HG03095 (cell line): ENCODE measurements at regions not wholly inside any gene's neighbourhood (a gene's known extent, or its start where the extent isn't known, plus 50 kb on each side); places are given as distances from the start of the nearest gene placed in this dataset.
A peak's percentile ranks its signal among the peaks of the same experiment; 100 is the strongest.
"Not testable (repeated sequence)": the region's sequence is repeated elsewhere in the genome, so short reads cannot be mapped to it uniquely, and the experiment has no call there.

Experiments
- ATAC-seq: cut with Tn5 transposase; IDR thresholded peaks from one replicate; pipeline ENCODE4 v1.9.1; 2021; ENCODE audit warnings: moderate library complexity; ENCODE audit not compliant: unreplicated experiment

DNA sequence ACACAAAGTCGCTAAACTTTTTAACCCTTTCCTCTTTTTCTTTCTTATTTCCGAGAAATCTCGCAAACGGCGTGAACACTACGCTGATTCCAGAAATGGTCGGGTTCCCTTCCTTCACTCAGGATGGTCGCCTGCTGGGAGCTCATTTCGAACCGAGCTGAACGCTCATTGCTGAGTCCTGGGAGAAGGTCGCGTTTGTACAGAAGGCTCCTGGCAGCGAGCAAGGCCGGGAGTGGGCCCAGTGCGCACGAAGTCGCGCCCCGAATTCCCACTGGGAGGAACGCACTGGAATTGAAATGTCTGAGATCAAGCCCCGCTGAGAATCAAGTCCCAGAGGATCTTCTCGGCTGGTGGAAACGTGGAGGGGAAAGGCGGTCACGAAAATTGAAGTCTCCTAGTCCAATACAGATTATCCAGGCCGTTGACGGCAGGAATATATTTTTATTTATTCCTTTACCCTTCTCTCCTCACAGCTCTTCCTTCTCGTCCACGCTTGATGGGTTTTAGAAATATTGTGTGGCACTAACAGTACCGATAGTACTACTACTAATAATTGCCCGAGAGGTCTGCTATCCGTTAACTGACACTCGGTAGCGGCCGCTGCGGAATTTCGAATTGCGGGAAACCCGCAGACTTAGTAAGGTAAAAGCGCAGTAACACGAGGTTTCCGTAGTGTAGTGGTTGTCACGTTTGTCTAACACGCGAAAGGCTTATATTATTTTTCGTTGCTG lies 207.2 kb upstream of the ZNF184 start:
- ATAC-seq, result no peak

DNA sequence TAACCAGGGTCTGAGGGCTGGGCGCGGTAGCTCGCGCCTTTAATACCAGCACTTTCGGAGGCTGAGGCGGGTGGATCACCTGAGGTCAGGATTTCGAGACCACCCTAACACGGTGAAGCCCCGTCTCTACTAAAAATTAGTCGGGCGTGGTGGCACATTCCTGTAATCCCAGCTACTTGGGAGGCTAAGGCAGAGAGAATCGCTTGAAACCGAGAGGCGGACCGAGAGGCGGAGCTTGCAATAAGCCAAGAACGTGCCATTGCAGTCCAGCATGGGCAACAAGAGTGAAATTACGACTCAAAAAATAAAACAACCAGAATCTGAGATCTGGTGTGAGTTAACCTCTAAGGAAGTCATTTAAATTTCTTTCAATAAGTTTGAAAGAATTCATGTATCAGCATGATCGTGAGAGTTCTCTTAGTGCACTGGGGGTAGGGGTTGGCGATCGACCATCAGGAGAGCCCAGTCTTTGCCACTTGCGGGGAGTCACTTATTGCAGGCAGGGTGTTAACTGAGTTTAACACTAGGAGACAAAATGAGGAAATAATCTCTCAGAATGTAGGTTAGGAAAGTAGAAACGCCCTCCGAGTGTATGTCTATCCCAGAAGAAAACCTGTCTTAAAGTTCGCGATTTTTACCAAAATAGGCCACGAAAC lies 206.5 kb upstream of the ZNF184 start:
- no peak for ATAC-seq

DNA sequence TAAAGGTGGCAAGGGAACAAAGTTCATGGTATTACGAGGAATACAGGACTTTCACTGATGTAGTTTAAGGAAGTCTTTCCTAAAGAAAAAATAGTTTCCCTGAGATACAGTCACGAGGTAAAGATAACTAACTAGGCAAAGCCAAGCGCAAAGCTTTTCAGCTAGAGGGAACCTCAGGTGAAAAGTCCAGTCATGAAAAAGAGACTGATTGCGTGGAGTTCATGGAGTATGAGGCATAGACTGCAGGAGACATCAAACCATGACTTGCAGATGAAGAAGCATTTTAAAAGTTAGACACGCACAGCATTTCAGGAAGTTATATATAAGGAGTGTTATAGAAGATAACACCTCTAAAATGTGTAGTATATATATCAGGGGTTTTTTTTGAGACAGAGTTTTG lies 205.6 kb upstream of the ZNF184 start:
- ATAC-seq, result no peak

DNA sequence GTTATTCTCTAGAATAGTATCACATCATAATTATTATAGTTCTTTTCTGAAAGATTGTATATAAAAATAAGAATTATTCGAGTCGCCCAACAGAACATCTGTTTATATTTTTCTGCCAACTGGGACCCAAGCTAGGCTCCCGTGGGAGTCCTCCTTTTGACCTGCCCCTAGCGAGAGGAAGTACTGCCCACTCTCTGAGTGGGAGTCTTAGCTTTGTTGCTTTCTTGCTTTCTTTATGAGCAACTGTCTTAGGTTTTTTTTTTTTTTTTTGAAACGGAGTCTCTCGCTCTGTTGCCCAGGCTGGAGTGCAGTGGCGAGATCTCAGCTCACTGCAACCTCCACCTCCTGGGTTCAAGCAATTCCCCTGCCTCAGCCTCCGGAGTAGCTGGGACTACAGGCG lies 202.0 kb upstream of the ZNF184 start:
- no peak for ATAC-seq

DNA sequence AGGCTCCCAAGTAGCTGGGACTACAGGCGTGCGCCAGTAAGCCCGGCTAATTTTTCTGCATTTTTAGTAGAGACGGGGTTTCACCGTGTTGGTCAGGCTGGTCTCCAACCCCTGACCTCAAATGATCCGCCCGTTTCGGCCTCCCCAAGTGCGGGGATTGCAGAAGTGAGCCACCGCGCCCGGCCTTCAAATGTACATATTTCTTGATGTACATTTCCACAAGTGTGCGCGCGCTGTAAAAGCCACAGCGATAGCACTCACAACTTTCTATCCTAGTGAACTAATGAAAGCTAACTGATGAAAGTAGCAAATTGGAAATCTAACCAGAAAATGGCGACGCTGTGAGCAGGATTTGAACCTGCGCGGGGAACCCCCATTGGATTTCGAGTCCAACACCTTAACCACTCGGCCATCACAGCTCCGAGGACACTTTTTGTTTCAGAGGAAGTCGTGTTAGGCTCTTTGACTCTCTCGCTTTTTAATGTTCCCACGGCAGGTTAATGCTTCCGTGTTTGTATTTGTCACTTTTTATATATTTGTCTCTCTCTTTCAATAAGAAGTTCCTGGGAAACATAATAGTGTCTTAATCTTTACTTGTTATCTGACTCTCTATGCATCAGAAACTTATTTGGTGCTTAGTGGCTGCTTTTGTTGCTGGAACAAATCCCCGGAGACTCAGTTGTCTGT lies 199.4 kb upstream of the ZNF184 start:
- peak; percentile 67 for ATAC-seq

DNA sequence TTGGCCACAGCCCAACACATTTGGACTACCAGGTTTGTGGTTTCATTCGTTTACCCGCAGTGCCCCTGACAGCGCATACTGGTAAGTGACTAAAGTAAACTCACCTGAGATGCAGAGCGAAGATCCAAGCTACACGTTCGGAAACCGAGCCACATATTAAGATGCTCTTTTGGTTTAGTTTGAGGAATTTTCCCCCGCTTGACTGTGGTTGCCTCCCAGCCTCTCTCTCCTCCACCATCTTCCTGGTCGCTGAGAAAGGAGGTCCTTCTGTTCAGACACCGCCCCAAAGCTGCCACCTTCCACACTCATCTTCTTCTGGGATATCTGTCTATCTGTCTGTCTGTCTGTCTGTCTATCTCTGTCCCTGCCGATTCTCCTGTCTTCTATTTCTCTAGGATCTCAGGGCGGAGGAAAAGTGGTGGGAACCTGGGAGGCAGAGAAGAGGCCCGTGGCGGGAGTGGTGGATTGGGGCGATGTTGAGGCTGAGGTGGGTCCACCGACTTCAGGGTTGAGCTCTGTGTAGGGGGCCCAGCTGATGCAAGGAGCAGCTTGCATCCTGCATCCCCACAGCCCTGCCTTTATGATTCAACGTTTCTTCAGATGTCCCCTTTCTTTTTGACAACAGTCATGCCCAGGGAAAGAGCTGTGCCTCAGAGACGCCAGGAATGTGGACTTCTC lies 196.9 kb upstream of the ZNF184 start:
- no peak for ATAC-seq

DNA sequence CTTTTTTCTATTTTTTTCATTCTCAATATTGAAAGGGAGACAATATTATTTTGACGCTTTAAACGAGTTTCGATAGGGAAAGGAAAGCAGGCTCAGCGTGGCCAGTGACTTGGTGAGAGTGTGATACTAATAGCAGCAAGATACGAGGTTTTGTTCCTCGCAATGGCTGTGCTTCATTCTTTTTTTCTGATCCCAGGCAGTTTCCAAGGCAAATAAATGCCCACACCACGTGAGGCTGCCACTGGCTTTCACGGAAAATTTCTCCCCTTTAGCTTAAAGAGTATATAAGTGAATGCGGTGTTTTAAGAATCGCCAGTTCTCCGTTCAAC lies 196.4 kb upstream of the ZNF184 start:
- ATAC-seq, result no peak

DNA sequence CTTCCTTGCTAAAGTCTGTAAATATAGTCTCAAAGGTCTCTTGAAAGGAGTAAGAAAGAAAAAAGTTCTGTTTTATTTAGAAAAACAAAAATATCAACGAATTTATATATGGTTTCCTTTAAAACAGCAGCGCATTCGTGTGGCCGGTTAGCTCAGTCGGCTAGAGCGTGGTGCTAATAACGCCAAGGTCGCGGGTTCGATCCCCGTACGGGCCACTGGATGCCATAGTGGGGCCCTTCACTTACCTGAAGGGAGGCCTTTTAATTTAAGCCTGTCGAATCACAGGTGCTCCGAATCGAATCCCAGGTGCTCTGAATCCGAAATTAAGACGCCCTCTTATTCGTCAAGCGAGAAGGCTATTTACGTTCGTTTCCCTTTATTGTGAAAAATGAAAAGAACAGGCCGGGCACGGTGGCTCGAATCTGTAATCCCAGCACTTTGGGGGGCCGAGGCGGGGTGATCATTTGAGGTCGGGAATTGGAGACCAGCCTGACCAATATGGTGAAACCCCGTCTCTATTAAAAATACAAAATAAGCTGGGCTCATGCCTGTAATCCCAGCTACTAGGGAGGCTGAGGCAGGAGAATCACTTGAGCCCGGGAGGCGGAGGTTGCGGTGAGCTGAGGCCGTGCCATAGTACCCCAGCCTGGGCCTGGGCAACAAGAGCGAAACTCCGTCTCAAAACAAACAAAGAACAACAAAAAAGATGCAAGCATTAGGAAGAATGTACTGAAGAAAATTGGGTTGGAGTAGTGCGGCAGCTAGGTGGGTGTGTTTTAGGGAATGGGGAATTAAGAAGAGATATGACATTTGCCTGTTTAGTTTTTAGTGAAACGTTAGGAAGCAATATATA lies 195.8 kb upstream of the ZNF184 start:
- ATAC-seq, result no peak

DNA sequence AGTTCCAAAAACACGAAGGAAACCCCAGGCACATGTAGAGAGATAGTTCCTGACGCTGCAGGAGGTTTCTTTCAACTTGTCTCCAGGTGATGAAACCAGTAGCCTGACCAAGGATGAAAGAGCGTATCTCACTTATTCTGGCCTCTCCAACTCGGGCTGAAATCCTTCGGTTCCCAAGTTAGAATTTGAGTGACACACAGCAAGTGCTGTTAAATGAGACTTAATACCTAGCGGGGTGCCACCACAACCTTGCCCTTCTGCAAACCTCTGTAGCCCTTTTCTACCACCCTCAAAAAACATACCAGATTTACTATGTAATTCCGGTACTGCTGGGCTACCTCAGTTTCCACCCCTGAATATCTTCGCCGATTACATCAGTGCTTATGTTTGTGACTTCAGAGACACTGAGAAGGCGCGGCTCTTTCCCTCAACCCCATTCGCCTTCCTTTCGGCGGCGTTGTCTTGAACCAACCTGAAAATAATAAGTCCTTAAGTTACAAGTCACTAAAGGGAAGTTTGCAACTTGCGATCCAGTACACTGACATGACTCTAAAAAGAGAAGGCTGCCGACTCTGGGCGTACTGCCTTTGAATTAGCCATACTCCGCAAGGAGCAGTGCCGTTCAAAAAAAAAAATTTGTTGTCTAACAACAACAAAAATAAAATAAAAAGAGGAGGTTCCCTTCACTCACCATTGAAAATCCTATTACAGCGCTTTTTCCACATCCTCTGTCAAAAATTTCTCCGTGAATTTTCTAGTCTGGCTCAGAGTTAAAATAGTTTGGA lies 194.9 kb upstream of the ZNF184 start:
- ATAC-seq, result no peak

DNA sequence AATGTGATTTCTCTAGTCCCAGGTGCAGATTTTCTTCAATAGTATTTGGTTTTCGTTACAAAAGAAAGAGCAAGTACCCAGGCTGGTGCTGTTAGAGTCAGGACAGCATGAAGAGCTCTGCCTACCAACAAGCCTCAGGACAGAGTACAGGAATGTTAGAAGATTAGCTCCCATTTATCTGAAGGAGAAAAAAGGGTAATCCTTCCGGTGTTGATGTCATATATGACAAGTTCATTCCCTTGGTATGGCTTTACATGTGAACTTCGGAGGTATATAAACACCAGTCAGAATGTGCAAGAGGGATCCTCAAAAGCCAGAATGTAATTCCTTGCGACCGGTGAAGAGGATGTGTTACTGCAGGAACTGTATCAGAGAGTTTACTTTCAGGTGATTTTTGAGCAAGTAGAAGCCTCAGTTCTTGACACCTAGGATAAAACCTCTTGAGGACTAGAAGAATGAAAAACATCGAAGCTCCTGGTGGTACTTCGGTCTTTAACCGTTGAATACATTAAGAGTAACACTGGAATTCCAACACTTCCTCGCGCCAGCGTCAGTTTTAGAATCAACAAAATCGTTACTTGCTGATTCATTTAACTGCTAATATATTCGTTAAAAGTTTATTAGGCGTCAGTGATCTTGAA lies 194.2 kb upstream of the ZNF184 start:
- no peak for ATAC-seq

DNA sequence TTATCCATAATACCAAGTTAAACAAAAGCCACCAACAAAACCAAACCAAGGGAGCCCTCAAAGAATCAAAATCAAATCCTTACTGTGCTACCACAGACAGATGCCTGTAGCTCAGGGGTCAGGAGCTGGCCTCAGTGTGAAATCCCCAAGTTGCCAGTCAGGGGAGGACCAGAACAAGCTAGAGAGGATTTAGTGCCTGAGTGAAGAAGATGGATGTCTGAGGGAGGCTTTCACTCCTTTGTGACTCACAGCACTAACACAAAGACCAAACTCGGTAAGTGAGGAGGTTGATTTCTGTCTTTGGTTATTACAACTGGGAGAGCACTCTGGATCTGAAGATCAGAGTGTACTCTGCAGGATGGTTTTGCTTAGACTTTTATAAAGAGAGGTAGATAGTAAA lies 189.9 kb upstream of the ZNF184 start:
- no peak for ATAC-seq

DNA sequence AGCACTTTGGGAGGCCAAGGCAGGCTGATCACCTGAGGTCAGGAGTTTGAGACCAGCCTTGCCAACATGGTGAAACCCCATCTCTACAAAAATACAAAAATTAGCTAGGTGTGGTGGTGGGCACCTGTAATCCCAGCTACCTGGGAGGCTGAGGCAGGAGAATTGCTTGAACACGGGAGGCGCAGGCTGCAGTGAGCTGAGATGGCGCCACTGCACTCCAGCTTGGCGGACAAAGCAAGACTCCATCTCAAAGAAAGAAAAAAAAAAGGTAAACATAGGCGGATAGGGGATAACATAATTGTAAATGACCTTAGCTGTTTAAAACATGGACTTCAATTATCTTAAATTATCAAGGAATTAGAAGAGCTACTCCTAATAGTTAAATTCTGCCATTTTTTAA lies 189.3 kb upstream of the ZNF184 start:
- ATAC-seq, result not testable (repeated sequence)

DNA sequence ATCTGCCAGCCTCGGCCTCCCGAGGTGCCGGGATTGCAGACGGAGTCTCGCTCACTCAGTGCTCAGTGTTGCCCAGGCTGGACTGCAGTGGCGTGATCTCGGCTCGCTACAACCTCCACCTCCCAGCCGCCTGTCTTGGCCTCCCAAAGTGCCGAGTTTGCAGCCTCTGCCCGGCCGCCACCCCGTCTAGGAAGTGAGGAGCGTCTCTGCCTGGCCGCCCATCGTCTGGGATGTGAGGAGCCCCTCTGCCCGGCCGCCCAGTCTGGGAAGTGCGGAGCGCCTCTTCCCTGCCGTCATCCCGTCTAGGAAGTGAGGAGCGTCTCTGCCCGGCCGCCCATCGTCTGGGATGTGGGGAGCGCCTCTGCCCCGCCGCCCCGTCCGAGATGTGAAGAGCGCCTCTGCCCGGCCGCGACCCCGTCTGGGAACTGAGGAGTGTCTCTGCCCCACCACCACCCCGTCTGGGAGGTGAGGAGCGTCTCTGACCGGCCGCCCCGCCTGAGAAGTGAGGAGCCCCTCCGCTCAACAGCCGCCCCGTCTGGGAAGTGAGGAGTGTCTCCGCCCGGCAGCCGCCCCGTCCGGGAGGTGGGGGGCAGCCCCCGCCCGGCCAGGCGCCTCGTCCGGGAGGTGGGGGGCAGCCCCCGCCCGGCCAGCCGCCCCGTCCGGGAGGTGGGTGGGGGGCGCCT lies 180.4 kb upstream of the ZNF184 start:
- ATAC-seq, result not testable (repeated sequence)

DNA sequence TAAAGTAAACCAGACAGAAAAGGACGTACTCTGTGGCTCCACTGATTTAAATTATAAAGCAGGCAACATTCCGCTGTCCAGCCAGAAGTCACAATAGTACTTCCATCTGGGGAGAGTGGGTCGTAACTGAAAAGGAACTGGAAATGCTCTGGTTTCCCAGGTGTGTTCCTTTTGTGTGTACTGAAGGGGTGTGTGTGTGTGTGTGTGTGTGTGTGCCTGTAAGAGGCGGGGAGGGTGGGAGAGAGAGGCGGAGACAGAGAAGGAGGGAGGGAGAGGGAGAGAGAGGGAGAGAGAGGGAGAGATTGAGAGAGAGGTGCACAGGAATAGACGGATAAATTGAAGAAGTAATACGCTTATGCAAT lies 178.4 kb upstream of the ZNF184 start:
- ATAC-seq, result no peak

DNA sequence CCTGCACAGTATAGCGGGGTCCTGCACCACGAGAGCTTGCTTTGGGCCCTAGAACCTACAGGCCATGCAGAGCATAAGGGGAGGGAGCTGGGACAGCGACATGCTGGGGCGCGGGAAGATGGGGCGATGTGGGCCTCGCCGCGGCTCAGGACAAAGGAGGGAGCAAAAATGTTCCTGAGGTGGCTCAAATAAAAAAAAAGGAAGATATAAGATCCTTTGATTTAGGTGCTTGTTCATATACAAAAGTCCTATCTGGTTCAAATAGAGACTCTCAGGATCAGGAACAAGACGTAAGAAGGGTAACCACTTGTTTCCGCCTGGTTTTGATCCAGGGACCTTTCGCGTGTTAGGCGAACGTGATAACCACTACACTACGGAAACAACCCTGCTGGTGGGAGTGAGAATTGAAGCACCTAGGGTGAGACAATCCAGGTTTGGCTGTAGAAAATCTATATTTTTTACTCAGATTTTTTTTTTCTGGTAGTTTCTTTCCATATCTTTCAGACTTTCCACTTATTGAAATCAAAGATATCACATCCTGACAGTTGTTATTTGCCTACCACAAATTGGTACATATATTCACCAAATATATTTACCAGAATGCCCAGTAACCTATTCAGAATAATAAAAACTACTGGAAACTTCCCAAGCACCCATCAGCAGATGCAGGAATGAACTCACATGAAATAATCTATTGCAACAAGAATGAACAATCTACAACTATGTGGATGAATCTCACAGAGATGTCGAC lies 177.9 kb upstream of the ZNF184 start:
- ATAC-seq, result no peak

DNA sequence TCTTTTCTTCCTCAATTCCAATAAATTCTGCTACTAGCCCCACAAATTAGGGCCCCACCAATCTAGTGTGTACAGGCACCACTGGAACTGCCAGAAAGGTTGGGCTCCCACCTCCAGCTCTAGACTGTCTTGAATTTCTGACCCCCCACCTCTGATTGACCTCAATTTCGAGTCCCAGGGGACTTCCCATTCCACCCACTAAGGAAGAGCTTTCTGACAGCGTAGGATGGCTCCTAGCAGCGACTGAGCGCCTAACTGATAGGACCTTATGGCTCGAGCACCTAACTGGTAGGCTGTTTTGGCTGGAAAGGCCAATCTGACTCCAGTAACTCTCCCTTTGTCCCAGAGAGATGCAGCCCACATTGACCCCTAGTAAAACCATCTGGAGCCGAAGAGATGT lies 171.6 kb upstream of the ZNF184 start:
- ATAC-seq, result no peak

DNA sequence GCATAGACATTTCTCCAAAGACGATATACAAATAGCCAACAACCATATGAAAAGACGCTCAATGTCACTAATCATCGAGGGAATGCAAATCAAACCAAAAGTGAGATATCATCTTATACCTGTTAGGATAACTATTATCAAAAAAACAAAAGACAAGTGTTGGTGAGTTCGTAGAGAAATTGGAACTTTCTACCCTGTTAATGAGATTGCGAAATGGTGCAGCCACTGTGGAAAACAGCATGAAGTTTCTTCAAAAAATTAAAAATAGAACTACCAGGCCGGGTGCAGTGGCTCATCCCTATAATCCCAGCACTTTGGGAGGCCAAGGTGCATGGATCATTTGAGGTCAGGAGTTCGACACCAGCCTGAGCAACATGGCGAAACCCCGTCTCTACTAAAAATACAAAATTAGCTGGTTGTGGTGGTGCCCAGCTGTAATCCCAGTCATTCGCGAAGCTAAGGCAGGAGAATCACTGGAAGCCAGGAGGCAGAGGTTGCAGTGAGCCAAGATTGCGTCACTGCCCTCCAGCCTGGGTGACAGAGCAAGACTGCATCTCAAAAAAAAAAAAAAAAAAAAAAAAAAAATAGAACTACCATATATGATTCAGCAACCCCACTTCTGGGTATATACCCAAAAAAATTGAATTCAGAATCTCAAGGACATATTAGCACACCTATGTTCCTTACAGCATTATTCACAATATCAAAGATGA lies 170.0 kb upstream of the ZNF184 start:
- ATAC-seq, result no peak

DNA sequence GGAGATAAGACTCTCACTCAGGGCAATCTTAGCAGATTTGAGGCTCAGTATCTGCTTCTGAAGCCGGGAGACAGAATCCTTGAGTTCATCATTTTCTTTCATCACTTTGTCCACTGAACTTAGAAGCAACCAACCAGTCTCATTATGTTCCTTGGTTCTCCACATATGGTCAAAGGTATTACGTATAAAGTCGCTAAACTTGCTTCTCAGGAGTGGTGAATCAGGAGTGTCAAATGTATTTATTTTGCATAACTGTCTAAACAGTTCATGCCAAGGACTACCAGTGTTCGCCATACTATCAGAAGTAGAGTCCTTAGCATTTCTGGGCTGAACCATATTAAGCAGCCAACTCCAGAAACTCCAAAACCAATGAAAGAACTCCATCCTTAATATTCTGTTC lies 163.0 kb upstream of the ZNF184 start:
- not testable (repeated sequence) for ATAC-seq
